Gastrocnemius medialis (tissue), 4 donors: ENCODE measurements at regions not wholly inside any gene's neighbourhood (a gene's known extent, or its start where the extent isn't known, plus 50 kb on each side); places are given as distances from the start of the nearest gene placed in this dataset.

Source experiments
- ATAC-seq, 2 donors: fragments of 150-250 bp; one replicate each; pipeline ENCODE4 v1.9.1; 2016
- DNase-seq, 2 donors: peaks; one replicate each; pipeline ENCODE4 v3.0.0-alpha.2; 2019
- H3K27ac ChIP-seq, 4 donors: fragments of 200-600 bp; sonication (generic); 1 replicate in 1 of 4; 2 replicates in 3 of 4; pipeline ENCODE4 v1.5.1; 2016 to 2018; ENCODE audit warnings: mild to moderate bottlenecking in 2 of 4, moderate library complexity in 1 of 4
- H3K27me3 ChIP-seq, 3 donors: fragments of 200-600 bp; sonication (generic) in 2 of 3; 1 replicate in 1 of 3; 2 replicates in 2 of 3; pipeline versions ENCODE4 v1.5.1 to v1.6.0; 2016 to 2019; ENCODE audit warnings: mild to moderate bottlenecking in 1 of 3, moderate library complexity in 1 of 3
- H3K36me3 ChIP-seq, 2 donors: fragments of 200-600 bp; sonication (generic) in 1 of 2; one replicate each; pipeline ENCODE4 v1.5.1; 2017 to 2018
- H3K4me1 ChIP-seq, 2 donors: fragments of 200-600 bp; sonication (generic) in 1 of 2; one replicate each; pipeline ENCODE4 v1.5.1; 2016 to 2017; ENCODE audit warnings: mild to moderate bottlenecking in 2 of 2
- H3K4me3 ChIP-seq, 4 donors: fragments of 200-600 bp; sonication (generic) in 3 of 4; 1 replicate in 1 of 4; 2 replicates in 3 of 4; pipeline ENCODE4 v1.5.1; 2016 to 2019; ENCODE audit warnings: mild to moderate bottlenecking in 2 of 4
- H3K9me3 ChIP-seq, 3 donors: fragments of 200-600 bp; sonication (generic) in 2 of 3; 1 replicate in 1 of 3; 2 replicates in 2 of 3; pipeline ENCODE4 v1.5.1; 2016 to 2019
- CTCF ChIP-seq, 5 experiments: fragments of 450-650 bp in 3 of 5; fragments of 200-600 bp in 2 of 5; sonication (generic) in 2 of 5; IDR thresholded peaks in 4 of 5; conservative IDR thresholded peaks in 1 of 5; 1 replicate in 4 of 5; 2 replicates in 1 of 5; pipeline ENCODE4 v1.5.1; 2016 to 2019; ENCODE audit warnings: antibody characterized with exemption in 5 of 5, mild to moderate bottlenecking in 3 of 5, moderate library complexity in 3 of 5
- POLR2A ChIP-seq, 2 donors: fragments of 450-650 bp; IDR thresholded peaks; one replicate each; pipeline ENCODE4 v1.6.1; 2017; ENCODE audit warnings: antibody characterized with exemption in 2 of 2, mild to moderate bottlenecking in 2 of 2, moderate library complexity in 2 of 2
- in situ Hi-C, 4 donors: fragments of 200-750 bp; cut with MboI; loops; one replicate each; pipeline versions ENCODE4 v1.15.0 to v1.8.0; 2017; ENCODE audit warnings: low sequenced_read_pairs in 4 of 4
- intact Hi-C: fragments of 100-400 bp; cut with DNase I; formaldehyde crosslinking; loops from one replicate; pipeline ENCODE4 v1.15.1; 2023; ENCODE audit warnings: low total_unique reads

- Histone ChIP-seq H3K27ac (no peak overlapping the region), H3K9me3 (no peaks in the 10 kb centered on the region), H3K4me3 (no peak overlapping the region), H3K36me3 (no peaks in the 10 kb centered on the region), H3K4me1 (no peaks in the 10 kb centered on the region), H3K27me3 (no peaks in the 10 kb centered on the region)
- ATAC-seq (no peak), DNase-seq (no peak)
- in situ Hi-C loops = no loop called here
- intact Hi-C loops = no loop called here
- TF ChIP-seq POLR2A (IDR thresholded peaks at IDR 0.05) (no peak), CTCF (IDR thresholded peaks at IDR 0.05 in 4 of 5, conservative IDR thresholded peaks at IDR 0.05 in 1 of 5) (no peak)
Observed at GRCh38 chr10:84039957-84040356, 99.4 kb upstream of the GHITM start.

GRCh38 chr10:84047258-84048010, 91.9 kb upstream of the GHITM start:
- DNase-seq = no peak
- intact Hi-C loops = loop anchor here (5.0 kb wide), 1 partner anchor 1825 kb away; no protein-coding TSS in a partner anchor
- TF ChIP-seq POLR2A (IDR thresholded peaks at IDR 0.05) (no peak), CTCF (IDR thresholded peaks at IDR 0.05 in 4 of 5, conservative IDR thresholded peaks at IDR 0.05 in 1 of 5) (no peak)
- in situ Hi-C loops = no loop called here
- no peaks in the 10 kb centered on the region for H3K4me1 ChIP-seq
- no peak for ATAC-seq
- H3K27me3 ChIP-seq = no peaks in the 10 kb centered on the region
- no peaks in the 10 kb centered on the region for H3K9me3 ChIP-seq
- H3K27ac ChIP-seq = no peak overlapping the region
- no peak overlapping the region for H3K4me3 ChIP-seq
- no peaks in the 10 kb centered on the region for H3K36me3 ChIP-seq

GRCh38 chr10:84049645-84050011, 89.7 kb upstream of the GHITM start:
- in situ Hi-C loops = no loop called here
- intact Hi-C loops = loop anchor here (5.0 kb wide), 1 partner anchor 1823 kb away; no protein-coding TSS in a partner anchor
- no peaks in the 10 kb centered on the region for H3K36me3 ChIP-seq
- no peak overlapping the region for H3K27ac ChIP-seq
- no peak overlapping the region for H3K4me3 ChIP-seq
- no peak for TF ChIP-seq CTCF (IDR thresholded peaks at IDR 0.05 in 4 of 5, conservative IDR thresholded peaks at IDR 0.05 in 1 of 5)
- no peak for TF ChIP-seq POLR2A (IDR thresholded peaks at IDR 0.05)
- H3K9me3 ChIP-seq = no peaks in the 10 kb centered on the region
- DNase-seq (no peak), ATAC-seq (no peak)
- H3K27me3 ChIP-seq = no peaks in the 10 kb centered on the region
- no peaks in the 10 kb centered on the region for H3K4me1 ChIP-seq

GRCh38 chr10:84053626-84054025, 85.7 kb upstream of the GHITM start:
- Histone ChIP-seq H3K27ac (no peak overlapping the region), H3K27me3 (no peaks in the 10 kb centered on the region), H3K4me3 (no peak overlapping the region), H3K4me1 (no peaks in the 10 kb centered on the region), H3K9me3 (no peaks in the 10 kb centered on the region), H3K36me3 (no peaks in the 10 kb centered on the region)
- TF ChIP-seq CTCF (IDR thresholded peaks at IDR 0.05 in 4 of 5, conservative IDR thresholded peaks at IDR 0.05 in 1 of 5) (no peak), POLR2A (IDR thresholded peaks at IDR 0.05) (no peak)
- in situ Hi-C loops = no loop called here
- no peak for DNase-seq
- intact Hi-C loops = no loop called here
- ATAC-seq = no peak

GRCh38 chr10:84054743-84055142, 84.6 kb upstream of the GHITM start:
- no peak overlapping the region for H3K27ac ChIP-seq
- H3K9me3 ChIP-seq = no peaks in the 10 kb centered on the region
- in situ Hi-C loops = no loop called here
- H3K36me3 ChIP-seq = no peaks in the 10 kb centered on the region
- H3K4me1 ChIP-seq = no peaks in the 10 kb centered on the region
- no peak for ATAC-seq
- no peak for DNase-seq
- no peak for TF ChIP-seq POLR2A (IDR thresholded peaks at IDR 0.05)
- H3K4me3 ChIP-seq = no peak overlapping the region
- H3K27me3 ChIP-seq = no peaks in the 10 kb centered on the region
- intact Hi-C loops = no loop called here
